SU-DHL-6 (cell line): ENCODE measurements at regions not wholly inside any gene's neighbourhood (a gene's known extent, or its start where the extent isn't known, plus 50 kb on each side); places are given as distances from the start of the nearest gene placed in this dataset.

Experiments
- CTCF ChIP-seq: fragments of 200-600 bp; sonication (generic); IDR thresholded peaks from one replicate; pipeline ENCODE4 v1.5.1; 2017; ENCODE audit warnings: antibody characterized with exemption, mild to moderate bottlenecking, low read length, moderate library complexity; ENCODE audit not compliant: insufficient read depth, poor library complexity, severe bottlenecking
- EZH2phosphoT487 ChIP-seq: fragments of 200-600 bp; sonication (generic), shearing (Covaris generic); conservative IDR thresholded peaks from 2 replicates; pipeline ENCODE4 v1.6.1; 2018; ENCODE audit warnings: mild to moderate bottlenecking, antibody characterized with exemption, low read length, moderate library complexity, mixed read lengths

DNA sequence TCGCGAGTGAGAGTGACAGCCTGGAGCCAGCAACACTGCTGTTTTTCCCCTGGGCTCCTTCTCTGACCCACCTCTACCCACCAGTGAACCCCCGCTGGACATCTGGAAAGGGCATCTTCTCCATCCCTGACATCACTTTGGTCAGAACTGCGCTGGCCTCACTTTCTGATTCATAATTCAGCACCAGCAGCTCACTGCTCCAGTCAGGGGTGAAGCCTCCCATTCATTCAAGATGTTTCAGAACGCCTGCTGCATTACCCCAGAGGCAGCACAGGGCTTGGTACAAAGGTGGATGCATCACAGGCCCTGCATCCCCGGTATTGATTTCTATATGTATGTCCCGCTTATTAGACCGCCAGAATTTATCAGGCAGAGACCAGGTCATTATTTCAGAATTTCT lies 182.8 kb upstream of the TSHZ3 start:
- TF ChIP-seq CTCF (no peak), EZH2phosphoT487 (no peak)
